ENCODE measurements at regions not wholly inside any gene's neighbourhood (a gene's known extent, or its start where the extent isn't known, plus 50 kb on each side); places are given as distances from the start of the nearest gene placed in this dataset.

DNA sequence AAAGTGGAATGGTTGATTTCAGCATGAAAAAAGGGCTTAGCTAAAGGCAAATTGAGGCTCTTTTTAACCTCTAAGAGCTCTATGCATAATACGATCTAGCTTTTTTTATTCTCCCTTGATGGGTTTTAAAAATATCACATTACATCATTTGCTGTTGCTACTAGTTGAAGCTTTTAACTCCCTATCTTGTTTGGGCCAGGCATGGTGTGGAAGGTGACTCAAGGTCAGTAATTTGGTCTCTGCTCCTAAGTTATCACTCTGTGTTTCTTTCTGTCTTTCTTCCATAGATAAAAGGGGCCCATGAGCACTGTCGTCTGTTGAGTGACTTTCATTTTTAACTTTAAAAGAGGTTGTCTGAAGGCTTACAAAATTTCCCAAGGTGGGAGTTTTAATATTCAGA, 58.1 kb upstream of the GOT2 start:
- TF ChIP-seq CTCF (conservative IDR thresholded peaks at IDR 0.05) (no peak), EZH2 (IDR thresholded peaks at IDR 0.05; ENCODE audit: low read depth) (no peak)

Data from PC-9 (cell line).